ENCODE measurements at regions not wholly inside any gene's neighbourhood (a gene's known extent, or its start where the extent isn't known, plus 50 kb on each side); places are given as distances from the start of the nearest gene placed in this dataset.

- TF ChIP-seq, protein P1, sequence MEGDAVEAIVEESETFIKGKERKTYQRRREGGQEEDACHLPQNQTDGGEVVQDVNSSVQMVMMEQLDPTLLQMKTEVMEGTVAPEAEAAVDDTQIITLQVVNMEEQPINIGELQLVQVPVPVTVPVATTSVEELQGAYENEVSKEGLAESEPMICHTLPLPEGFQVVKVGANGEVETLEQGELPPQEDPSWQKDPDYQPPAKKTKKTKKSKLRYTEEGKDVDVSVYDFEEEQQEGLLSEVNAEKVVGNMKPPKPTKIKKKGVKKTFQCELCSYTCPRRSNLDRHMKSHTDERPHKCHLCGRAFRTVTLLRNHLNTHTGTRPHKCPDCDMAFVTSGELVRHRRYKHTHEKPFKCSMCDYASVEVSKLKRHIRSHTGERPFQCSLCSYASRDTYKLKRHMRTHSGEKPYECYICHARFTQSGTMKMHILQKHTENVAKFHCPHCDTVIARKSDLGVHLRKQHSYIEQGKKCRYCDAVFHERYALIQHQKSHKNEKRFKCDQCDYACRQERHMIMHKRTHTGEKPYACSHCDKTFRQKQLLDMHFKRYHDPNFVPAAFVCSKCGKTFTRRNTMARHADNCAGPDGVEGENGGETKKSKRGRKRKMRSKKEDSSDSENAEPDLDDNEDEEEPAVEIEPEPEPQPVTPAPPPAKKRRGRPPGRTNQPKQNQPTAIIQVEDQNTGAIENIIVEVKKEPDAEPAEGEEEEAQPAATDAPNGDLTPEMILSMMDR (IDR thresholded peaks at IDR 0.05; ENCODE audit: control insufficient read depth, extremely low read depth, insufficient read depth), result no peak
- no peak overlapping the region for H3K4me3 ChIP-seq (ENCODE audit: low read depth, low read length)
- DNase-seq (ENCODE audit: low read depth), result no peak
Observed at GRCh38 chr1:4933232-4933631, 278.8 kb downstream of the AJAP1 start.

- H3K4me3 ChIP-seq (ENCODE audit: low read depth, low read length), result no peak overlapping the region
- TF ChIP-seq, protein P1 (IDR thresholded peaks at IDR 0.05; ENCODE audit: control insufficient read depth, extremely low read depth, insufficient read depth), result no peak
- no peak for DNase-seq (ENCODE audit: low read depth)
Observed at GRCh38 chr1:4932311-4933030, 278.1 kb downstream of the AJAP1 start.

- DNase-seq (ENCODE audit: low read depth), result no peak
Observed at GRCh38 chr1:4931486-4931885, 277.1 kb downstream of the AJAP1 start.

GRCh38 chr1:4928186-4928585, 273.8 kb downstream of the AJAP1 start:
- TF ChIP-seq, protein P1 (IDR thresholded peaks at IDR 0.05; ENCODE audit: control insufficient read depth, extremely low read depth, insufficient read depth), result no peak
- DNase-seq (ENCODE audit: low read depth), result no peak
- H3K4me3 ChIP-seq (ENCODE audit: low read depth, low read length), result no peak overlapping the region

More at GRCh38 chr1:4931486-4931885, 277.1 kb downstream of the AJAP1 start:
- TF ChIP-seq, protein P1 (IDR thresholded peaks at IDR 0.05; ENCODE audit: control insufficient read depth, extremely low read depth, insufficient read depth), result no peak
- no peak overlapping the region for H3K4me3 ChIP-seq (ENCODE audit: low read depth, low read length)

- TF ChIP-seq, protein P1 (IDR thresholded peaks at IDR 0.05; ENCODE audit: control insufficient read depth, extremely low read depth, insufficient read depth), result no peak
- DNase-seq (ENCODE audit: low read depth), result no peak
- no peak overlapping the region for H3K4me3 ChIP-seq (ENCODE audit: low read depth, low read length)
Observed at GRCh38 chr1:4924356-4924755, 269.9 kb downstream of the AJAP1 start.

- TF ChIP-seq, protein P1 (IDR thresholded peaks at IDR 0.05; ENCODE audit: control insufficient read depth, extremely low read depth, insufficient read depth), result no peak
- H3K4me3 ChIP-seq (ENCODE audit: low read depth, low read length), result no peak overlapping the region
- DNase-seq (ENCODE audit: low read depth), result no peak
Observed at GRCh38 chr1:4916610-4917009, 262.2 kb downstream of the AJAP1 start.

- TF ChIP-seq, protein P1 (IDR thresholded peaks at IDR 0.05; ENCODE audit: control insufficient read depth, extremely low read depth, insufficient read depth), result no peak
- no peak overlapping the region for H3K4me3 ChIP-seq (ENCODE audit: low read depth, low read length)
- DNase-seq (ENCODE audit: low read depth), result no peak
Observed at GRCh38 chr1:4915154-4915553, 260.7 kb downstream of the AJAP1 start.
